ENCODE measurements at regions not wholly inside any gene's neighbourhood (a gene's known extent, or its start where the extent isn't known, plus 50 kb on each side); places are given as distances from the start of the nearest gene placed in this dataset.

- no peak for DNase-seq
Measured at GRCh38 chr2:47264686-47265085, 88.4 kb upstream of the CALM2 start.

- DNase-seq = no peak
Measured at GRCh38 chr2:47264143-47264542, 87.8 kb upstream of the CALM2 start.

DNA sequence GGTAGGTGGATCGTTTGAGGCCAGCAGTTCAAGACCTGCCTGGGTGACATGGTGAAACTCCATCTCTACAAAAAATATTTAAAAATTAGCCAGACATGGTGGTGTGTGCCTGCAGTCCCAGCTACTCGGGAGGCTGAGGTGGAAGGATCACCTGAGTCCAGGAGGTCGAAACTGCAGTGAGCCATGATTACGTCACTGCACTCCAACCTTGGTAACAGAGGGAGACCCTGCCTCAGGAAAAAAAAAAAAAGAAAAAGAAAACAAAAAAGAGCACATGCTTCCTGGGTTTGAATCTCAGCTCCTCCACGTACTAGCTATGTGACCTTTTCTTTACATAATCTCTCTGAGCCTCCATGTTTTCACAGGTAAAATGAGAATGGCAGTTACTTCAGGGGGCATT lies 86.3 kb upstream of the CALM2 start:
- DNase-seq = no peak

DNA sequence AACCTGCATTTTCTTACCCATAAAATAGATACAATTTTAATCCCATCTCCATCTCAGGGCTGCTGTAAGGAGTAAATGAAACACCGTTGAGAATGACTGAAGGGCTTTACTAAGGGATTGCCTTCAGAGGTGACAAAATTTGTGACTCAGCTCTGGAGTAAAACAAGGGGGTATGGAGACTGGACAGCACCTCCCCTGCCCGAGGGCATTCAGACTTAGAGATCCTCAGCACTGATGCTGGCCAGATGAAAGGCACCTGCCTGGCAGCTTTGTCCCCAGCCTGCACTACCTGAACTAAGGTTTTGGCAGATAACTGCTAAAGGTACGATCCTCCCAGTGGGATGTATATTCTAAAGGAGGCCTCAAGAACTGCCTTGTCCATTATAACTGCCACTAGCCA lies 84.7 kb upstream of the CALM2 start:
- no peak for DNase-seq

DNA sequence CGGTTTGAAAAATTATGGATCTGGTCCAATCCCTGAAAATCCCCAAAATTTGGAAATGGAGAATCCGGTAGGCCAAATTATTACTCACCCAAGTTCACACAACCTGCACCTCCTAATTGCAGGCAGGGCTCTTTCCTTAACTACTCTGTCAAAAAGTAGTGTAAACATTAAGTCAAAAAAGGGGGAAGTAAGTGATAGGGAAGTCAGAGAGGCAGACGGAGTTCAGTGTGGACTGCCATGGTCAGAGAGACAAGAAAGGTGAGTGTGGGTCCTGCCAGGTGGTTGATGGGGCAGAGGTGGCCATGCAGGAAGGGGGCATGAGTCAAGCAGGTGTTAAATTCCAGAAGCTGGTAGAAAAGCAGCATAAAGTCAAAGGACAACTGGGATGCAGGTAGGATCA lies 83.5 kb upstream of the CALM2 start:
- no peak for DNase-seq

DNA sequence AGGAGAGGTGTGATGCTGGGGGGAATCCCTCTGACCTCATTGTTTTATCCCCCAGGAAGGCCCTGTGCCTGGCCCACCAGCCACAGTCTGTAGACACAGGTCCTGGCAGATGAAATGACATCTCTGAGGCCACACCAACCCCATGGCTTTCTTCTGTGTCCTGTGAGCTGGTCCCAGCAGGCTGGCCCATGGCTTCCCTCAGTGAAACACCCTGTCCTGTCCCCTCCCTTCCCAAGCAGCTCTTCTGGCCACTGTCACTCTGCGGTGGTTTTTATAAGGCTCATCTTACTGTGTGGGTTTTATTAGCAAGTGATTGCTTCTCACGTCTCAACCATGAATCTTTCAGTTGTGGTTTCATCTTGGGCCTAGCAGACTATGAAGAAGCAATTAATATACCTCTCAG lies 81.6 kb upstream of the CALM2 start:
- DNase-seq = no peak

DNA sequence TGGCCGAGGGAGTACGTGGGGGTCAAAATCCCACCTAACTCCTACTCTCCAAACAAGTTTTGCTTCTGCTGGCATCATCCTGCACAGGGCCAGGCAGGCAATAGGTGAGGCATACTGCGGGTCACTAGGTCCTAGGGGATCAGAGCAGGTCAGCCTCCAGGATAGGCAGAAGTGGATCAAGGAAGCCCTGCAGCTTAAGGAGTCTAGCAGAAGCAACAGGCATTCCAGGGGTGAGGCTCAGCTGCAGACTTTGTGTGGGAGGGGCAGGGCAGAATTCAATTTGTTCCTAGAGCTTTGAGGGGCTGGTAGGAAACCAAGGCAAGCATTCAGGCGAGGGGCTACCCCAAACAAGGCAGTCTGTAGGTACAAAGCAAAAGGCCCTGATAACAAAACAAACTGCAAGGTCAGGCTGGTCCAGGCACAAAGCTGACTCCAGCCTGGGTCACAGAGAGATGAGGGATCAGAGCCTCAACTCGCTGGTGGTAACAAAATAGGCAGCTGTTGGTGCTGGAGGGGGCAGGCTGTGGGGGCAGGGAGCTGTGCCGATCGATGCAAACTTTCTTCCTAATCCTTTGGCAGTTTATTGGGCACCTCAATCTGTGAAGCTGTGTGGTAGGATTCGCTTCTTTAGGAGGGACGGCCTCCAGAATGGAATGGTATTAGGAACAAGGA lies 80.2 kb upstream of the CALM2 start:
- DNase-seq = no peak

DNA sequence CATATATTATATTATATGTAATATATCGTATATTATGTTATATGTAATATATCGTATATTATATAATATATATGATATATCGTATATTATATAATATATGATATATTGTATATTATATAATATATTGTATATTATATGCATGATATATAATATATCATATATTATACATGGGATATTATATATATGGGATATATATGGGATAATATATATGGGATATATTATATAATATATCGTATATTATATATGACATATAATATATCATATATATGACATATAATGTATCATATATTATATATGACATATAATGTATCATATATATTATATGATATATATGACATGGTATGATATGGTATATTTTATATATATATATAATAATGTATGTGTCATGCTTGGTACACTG lies 79.5 kb upstream of the CALM2 start:
- DNase-seq = no peak

DNA sequence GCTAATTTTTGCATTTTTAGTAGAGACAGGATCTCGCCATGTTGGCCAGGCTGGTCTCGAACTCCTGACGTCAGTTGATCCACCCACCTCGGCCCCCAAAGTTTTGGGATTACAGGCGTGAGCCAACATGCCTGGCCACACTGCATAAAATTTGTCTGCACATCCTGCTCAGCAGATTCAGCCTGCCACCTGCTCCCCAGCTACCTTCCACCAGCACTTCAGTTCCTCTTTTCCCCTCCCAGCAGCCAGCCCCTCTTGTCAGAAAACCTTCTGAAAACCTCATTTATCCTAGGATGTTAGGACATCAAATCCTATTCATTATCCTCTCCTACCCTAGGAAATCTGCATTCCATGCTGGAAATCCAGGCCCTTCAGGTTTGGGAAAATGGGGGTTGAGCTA lies 78.2 kb upstream of the CALM2 start:
- DNase-seq = no peak

- DNase-seq = no peak
Measured at GRCh38 chr2:47253447-47253846, 77.1 kb upstream of the CALM2 start.

- no peak for DNase-seq
Measured at GRCh38 chr2:47251404-47251675, 75.0 kb upstream of the CALM2 start.

DNA sequence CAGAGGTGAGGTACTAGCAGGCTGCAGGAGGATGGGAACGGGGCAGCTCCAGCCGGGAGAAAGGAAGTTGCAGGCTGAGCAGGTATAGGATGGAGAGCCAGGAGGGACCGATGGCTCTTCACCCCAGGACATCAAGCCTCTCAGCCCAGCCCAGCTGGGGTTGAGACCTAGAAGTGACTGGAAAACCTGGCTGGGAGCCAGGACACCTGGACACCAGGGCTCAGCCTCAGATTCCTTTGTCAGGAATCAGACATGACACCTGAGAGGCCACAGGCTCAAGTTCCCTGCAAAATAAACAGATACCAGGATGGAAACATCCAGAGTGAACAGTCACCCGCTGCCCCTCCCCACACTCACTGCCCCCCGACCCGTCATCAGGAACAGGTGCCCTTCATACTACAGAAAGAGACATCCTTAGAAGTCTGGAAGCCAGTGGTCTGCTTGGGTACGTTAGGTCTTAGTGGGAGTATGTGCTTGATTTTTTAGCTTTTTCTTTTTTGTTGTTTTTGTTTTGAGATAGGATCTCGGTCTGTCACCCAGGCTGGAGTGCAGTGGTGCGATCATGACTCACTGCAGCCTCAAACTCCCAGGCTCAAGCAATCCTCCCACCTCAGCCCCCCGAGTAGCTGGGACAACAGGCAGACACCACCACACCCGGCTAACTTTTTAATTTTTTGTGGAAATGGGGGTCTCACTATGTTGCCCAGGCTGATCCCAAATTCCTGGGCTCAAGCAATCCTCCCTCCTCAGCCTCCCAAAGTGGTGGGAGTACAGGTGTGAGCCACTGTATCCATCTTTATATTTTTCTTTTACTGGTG lies 74.5 kb upstream of the CALM2 start:
- no peak for DNase-seq

DNA sequence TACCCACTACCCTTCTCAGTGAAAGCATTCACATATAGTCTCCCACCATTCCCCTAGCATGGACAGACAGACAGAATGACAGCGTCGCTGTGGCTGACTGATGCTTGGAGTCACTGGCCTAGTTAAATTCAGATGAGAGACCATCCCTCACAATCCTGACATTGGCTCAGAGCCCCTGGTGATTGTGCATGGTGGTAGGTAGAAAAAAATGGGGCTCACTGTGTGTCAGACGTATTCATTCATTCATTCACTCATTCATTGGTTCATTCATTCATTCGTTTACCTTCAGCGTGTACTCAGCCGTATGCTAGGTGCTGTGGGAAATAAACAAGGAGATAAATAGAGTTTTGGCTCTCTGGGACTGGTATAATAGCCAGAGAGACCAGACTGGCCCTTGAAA lies 73.6 kb upstream of the CALM2 start:
- no peak for DNase-seq

DNA sequence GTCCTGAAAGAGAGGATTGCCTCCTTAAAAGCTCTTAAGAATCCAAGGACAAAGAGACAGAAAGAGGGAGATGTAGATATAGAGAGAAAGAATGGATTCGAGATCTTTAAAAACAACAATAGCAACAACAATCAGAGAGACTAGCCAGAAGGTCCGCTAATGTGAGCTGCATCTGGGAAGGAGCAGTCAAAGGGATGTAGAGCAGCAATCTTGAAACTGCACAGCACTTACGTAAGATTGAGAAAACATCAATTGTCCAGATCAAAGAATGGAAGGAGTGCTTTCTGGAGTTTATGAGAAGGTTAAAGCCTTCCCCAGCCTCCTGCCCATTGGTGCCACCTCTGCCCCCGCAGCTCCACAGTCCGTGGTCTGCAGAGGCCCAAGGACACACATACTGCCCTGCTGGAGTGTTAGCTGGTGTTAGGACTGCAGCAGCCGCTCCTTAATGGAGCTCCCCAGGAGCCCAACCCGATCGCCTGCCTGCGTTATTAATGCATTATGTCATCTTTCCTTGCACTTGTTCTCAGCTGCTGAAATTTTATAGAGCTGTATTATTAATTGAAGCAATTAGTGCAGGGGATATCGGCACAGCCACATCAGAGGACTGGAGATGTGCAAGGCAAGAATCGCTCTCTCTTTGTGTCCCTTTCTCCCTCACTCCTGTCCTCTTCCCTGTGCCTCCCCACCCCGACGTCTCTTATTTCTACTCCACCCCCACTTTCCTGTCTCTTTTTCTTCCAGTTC lies 73.0 kb upstream of the CALM2 start:
- DNase-seq = no peak

DNA sequence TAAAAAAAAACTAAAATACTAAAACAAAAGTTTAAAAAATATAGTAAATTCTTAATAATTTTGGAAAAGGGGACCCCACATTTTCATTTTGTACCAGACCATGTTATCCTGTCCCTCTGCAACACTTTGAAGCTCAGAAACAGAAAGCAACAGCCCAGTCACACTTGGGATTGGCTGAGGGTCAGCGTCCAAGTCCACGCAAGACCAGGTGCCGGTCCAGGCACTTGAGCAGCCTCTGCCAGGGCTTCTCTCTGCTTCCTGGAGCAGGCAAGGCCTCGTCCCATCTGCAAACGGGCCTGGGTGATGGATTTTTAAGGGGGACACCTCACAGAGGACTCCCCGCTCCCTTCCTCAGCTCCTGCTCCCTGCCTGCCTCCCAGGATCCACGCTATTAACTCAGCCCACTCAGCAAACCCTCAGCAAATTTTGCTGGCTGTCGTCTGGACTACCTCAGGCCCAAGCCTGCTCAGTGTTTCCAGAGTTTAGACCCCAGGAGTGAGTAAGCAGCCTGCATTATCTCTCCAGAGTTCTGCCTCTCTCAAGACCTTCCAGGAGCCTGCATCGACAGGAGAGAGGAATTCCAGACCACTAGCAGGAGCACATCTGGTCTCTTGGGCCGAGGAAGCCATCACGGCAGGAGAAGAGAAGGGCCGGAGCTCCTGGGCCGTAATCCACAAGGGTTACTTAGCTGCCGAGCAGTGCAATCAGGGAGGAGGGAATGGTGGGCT lies 67.4 kb upstream of the CALM2 start:
- no peak for DNase-seq

DNA sequence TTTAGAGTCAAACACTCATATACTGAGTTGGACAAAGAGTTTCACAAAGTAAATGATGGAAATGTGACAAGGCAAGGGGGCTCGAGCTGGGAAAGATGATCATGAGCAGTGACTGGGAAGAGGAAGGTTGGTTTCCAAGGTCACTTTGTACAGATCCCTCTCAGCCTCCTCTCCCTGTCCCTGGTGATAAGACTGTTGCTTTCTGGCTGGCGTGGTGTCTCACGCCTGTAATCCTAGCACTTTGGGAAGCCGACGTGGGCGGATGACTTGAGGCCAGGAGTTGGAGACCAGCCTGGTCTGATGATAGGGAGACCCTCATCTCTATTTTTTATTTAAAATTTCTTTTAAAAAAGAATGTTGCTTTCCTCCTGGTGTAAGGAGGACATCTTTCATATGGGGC lies 65.4 kb upstream of the CALM2 start:
- DNase-seq = no peak

- no peak for DNase-seq
Measured at GRCh38 chr2:47239119-47239969, 63.0 kb upstream of the CALM2 start.

DNA sequence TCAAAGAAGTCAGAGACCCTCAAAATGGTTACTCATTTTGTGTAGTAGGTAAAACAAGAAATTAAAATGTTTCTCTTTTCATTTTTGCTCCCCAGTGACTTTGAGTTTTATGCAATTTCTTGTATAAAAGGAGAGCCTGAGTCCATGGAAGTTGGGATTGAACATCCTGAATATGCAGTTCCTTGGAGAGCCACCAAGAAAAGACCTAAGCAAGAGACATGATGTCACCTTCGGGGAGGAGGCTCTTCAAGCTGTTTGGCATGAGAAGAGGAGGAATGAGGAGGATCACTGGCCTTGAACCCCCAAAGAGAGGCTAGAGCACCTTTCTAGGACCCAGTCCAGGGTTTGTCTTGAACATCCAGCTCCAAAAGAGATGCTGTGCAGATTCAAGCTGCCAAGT lies 62.3 kb upstream of the CALM2 start:
- no peak for DNase-seq

DNA sequence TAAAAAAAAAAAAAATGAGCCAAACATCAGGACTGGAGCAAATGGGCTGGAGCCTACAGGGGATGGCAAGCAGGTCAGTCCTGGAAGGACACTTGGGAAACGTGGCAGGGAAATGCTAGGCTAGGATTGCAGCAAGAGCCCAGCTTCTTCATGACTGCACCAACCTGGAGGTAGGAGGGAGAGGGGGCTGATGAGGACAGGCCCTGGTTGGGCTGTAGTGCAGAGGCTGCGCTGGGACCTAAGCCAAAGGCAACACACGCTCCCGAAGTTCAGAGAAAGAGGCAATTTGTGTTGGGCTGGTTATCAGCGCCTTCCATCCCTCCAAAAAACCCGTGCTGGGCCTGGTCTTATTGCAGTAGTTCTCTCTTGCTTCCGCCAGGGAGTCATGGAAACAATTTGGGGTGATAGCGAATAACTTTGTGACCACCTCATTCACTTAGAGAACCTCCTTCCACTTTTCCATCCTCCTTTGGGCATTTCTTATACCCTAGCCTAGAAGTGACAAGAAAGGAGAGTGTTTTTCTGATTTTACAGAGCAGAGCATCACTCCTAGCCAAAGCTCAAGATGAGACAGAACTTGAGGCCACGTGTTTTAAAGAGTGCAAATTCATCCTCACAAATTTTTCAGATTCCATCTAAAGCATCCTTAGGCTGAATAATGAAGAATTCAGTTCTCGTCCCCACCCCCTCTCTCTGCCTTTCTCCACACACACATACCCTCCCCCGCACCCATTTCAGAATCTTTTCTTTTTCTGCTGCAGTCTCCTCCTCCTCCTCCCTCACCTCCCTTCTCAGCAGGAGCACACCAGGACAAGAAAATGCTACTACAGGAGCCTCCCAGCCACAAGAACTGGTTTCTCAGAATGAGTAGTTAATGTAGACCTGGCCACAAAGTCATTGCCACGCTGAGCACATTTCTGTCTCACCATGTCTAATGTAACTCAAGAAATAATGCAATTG lies 61.3 kb upstream of the CALM2 start:
- DNase-seq = no peak

DNA sequence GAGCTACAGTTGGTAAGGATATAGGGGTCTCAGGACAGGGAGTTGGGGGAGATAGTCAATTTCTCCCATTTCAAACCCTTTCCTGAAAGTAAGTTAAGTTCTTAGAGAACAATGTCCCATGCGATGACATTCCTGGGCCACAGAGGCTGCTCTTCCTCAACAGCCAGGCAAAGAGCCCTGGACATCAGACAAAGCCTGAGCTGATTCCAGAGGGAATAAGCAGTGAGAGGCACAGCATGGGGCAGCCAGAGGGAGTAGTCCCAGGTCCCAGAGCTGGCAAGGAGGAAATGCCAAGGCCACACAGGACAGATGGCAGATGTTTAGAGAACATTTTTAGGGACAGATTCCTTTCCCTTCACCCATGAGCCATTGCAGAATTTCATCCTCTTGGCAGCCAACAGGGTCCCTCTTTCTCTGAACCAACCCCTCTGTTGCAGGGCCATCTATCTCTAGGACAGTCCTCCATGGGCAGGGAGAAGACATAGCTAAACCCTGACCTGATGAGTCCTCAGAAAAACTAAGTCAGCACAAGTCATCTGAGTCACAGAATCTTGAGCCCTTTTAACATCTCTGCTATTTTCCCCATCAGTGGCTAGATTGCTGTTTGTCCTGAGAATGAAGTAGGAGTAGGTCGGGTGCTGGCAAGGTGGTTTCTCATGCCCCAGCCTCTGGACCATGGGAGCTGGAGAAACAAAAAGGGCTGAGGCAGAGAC lies 60.3 kb upstream of the CALM2 start:
- no peak for DNase-seq

GRCh38 chr2:47235132-47235531 lies 58.8 kb upstream of the CALM2 start:
- no peak for DNase-seq
